Psoas muscle (tissue), 7 donors: ENCODE measurements at regions not wholly inside any gene's neighbourhood (a gene's known extent, or its start where the extent isn't known, plus 50 kb on each side); places are given as distances from the start of the nearest gene placed in this dataset.

Experiments used
- ATAC-seq, 4 donors: fragments of 200-7000 bp; cut with Tn5 transposase; one replicate each; pipeline ENCODE4 v1.9.1; 2020; ENCODE audit warnings: moderate library complexity in 3 of 4, mild to moderate bottlenecking in 2 of 4
- DNase-seq, 2 donors: peaks; one replicate each; pipeline ENCODE4 v3.0.0-alpha.2; 2020
- H3K27ac ChIP-seq: fragments of 200-600 bp; one replicate; pipeline ENCODE4 v1.8.0; 2022
- H3K27me3 ChIP-seq, 3 donors: fragments of 200-600 bp in 1 of 3; one replicate each; pipeline versions ENCODE4 v1.6.1 to v1.8.0; 2013 to 2022; ENCODE audit warnings: low read length in 2 of 3, mild to moderate bottlenecking in 2 of 3, moderate library complexity in 1 of 3; ENCODE audit not compliant: insufficient read depth in 3 of 3
- H3K36me3 ChIP-seq, 2 donors: fragments of 200-600 bp in 1 of 2; one replicate each; pipeline versions ENCODE4 v1.6.1 to v1.8.0; 2013 to 2022; ENCODE audit warnings: low read depth in 1 of 2, mild to moderate bottlenecking in 1 of 2, moderate library complexity in 1 of 2; ENCODE audit not compliant: insufficient read depth in 1 of 2
- H3K4me1 ChIP-seq: fragments of 200-600 bp; one replicate; pipeline ENCODE4 v1.8.0; 2022
- H3K4me3 ChIP-seq: fragments of 200-600 bp; one replicate; pipeline ENCODE4 v1.8.0; 2022; ENCODE audit warnings: mild to moderate bottlenecking
- H3K9me3 ChIP-seq: fragments of 200-600 bp; one replicate; pipeline ENCODE4 v1.8.0; 2022
- CTCF ChIP-seq: fragments of 200-600 bp; IDR thresholded peaks from one replicate; pipeline ENCODE4 v1.8.0; 2022; ENCODE audit warnings: antibody characterized with exemption
- WGBS, 3 donors: extraction: QIAGEN DNeasy Blood & Tissue Kit; methylation state at CpG; one replicate each; pipeline versions ENCODE4 v1.1.6 to v1.1.7; 2013; 5-methylcytosine and 5-hydroxymethylcytosine counted together
- intact Hi-C, 2 donors: fragments of 100-400 bp; cut with DNase I; formaldehyde crosslinking; loops; one replicate each; pipeline versions ENCODE4 v1.11.0 to v1.14.2; 2022
- donor health status: healthy with polysubstance abuse.
- donor health status: DM: no; HTN: no; CAD: no; lungs with moderate emphysema.
- donor health status: Bipolar disorder and iron deficiency.
- donor health status: healthy.
- donor health status: DM: yes; HTN: yes; CAD: no.
- donor health status: DM: no; HTN: no; CAD: no.
- donor health status: DM: yes; HTN: yes; CAD: no.

GRCh38 chr9:16268067-16268881 is 602.2 kb downstream of the BNC2 start:
- ATAC-seq, result peak in 1 of 4 donors; percentile 29
- no peaks in the 10 kb centered on the region for H3K9me3 ChIP-seq
- no peak overlapping the region for H3K27ac ChIP-seq
- DNase-seq, result no peak
- WGBS, 3 donors, result 75 to 81% (median 77%) methylated on average over 15 of the region's 15 CpGs
- peak overlapping the region; percentile 36 for H3K4me3 ChIP-seq
- TF ChIP-seq CTCF, result no peak
- intact Hi-C loops, result no loop called here
- H3K4me1 ChIP-seq, result peaks cover 6% of the 10 kb centered on the region
- H3K36me3 ChIP-seq, result no peaks in the 10 kb centered on the region
- H3K27me3 ChIP-seq, result no peaks in the 10 kb centered on the region

- intact Hi-C loops, result no loop called here
- 81 to 89% (median 84%) methylated on average over 9 of the region's 9 CpGs for WGBS, 3 donors
- no peak for TF ChIP-seq CTCF
- H3K27me3 ChIP-seq, result no peaks in the 10 kb centered on the region
- no peak overlapping the region for H3K27ac ChIP-seq
- peaks cover 6% of the 10 kb centered on the region for H3K4me1 ChIP-seq
- ATAC-seq (no peak), DNase-seq (no peak)
- no peak overlapping the region for H3K4me3 ChIP-seq
- no peaks in the 10 kb centered on the region for H3K9me3 ChIP-seq
- no peaks in the 10 kb centered on the region for H3K36me3 ChIP-seq
These were observed 598.5 kb downstream of the BNC2 start for GRCh38 chr9:16271967-16272366.

- intact Hi-C loops, result no loop called here
- 63 to 85% (median 70%) methylated on average over 8 of the region's 8 CpGs for WGBS, 3 donors
- ATAC-seq, result peak in 2 of 4 donors; percentile 34 to 41
These were observed 597.7 kb downstream of the BNC2 start for GRCh38 chr9:16272776-16273175.

GRCh38 chr9:16275795-16276624 is 594.5 kb downstream of the BNC2 start:
- Histone ChIP-seq H3K4me1 (no peaks in the 10 kb centered on the region), H3K27me3 (no peaks in the 10 kb centered on the region), H3K27ac (no peak overlapping the region), H3K36me3 (no peaks in the 10 kb centered on the region), H3K9me3 (no peaks in the 10 kb centered on the region), H3K4me3 (no peak overlapping the region)
- TF ChIP-seq CTCF, result no peak
- intact Hi-C loops, result no loop called here
- DNase-seq (peak in 1 of 2 donors; percentile 30), ATAC-seq (no peak)
- 50 to 62% (median 59%) methylated on average over 15 of the region's 15 CpGs for WGBS, 3 donors

More at GRCh38 chr9:16272776-16273175, 597.7 kb downstream of the BNC2 start:
- TF ChIP-seq CTCF, result no peak
- no peaks in the 10 kb centered on the region for H3K9me3 ChIP-seq
- no peak overlapping the region for H3K27ac ChIP-seq
- no peak overlapping the region for H3K4me3 ChIP-seq
- no peak for DNase-seq
- no peaks in the 10 kb centered on the region for H3K36me3 ChIP-seq
- H3K4me1 ChIP-seq, result peaks cover 3% of the 10 kb centered on the region
- no peaks in the 10 kb centered on the region for H3K27me3 ChIP-seq
